ENCODE measurements at regions not wholly inside any gene's neighbourhood (a gene's known extent, or its start where the extent isn't known, plus 50 kb on each side); places are given as distances from the start of the nearest gene placed in this dataset.

DNA sequence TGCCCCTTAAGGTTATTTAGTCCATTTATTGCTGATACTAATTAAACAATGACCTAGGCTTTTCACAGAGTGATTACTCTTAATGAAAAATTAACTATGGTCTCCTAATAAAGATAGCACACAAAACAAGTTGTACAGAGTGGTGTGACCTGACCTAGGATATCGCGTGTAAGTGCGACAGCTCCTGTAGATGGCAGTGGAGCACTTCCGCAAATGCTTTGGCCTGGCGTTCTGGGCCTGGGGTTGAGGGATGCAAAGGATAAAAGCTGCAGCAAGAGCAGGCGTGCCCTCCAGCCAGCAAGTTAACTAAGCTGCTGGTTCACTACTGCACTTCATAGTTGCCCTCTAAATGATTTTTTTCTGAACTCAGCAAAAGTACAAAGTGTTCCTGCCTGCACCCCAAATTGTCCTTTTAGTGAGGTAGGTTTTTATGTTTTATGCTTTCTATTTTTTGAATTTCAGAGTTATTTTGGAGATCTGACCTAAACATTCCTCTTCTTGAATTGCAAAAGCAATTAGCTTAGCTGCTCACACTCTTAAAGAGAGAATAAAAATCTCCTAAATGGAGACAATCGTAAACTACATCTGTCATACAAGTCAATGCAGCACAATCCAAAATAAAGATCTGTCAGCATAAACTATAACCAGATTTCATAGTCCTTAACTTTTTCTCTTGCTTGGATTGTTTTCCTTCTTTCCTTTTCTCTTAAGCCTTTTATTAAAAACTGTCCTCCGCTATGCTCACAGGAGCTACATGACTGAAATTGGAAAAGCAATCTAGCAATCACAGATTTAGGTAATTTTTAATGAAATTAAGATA is 379.6 kb downstream of the LRIG3 start:
- ChIA-PET POLR2A (no interaction called here), CTCF (no interaction called here)
- Histone ChIP-seq H4K20me1 (ENCODE audit: control insufficient read depth, insufficient read depth, low read length, poor library complexity, severe bottlenecking) (no peaks in the 10 kb centered on the region), H3K27me3 (replicated peaks in 1 of 4; ENCODE audit: control extremely low read depth in 1 of 4, control insufficient read depth in 3 of 4, insufficient read depth in 4 of 4, low read length in 3 of 4) (no peaks in the 10 kb centered on the region), H3K9ac (ENCODE audit: low read length) (no peak overlapping the region), H3K9me3 (ENCODE audit: control extremely low read depth in 1 of 3, control insufficient read depth in 2 of 3, insufficient read depth in 1 of 3, low read length in 2 of 3) (peaks cover 0 to 3% (median 0%) of the 10 kb centered on the region in 3 donors), H3K27ac (ENCODE audit: low read length in 2 of 2) (no peak overlapping the region), H3K79me2 (ENCODE audit: control insufficient read depth, insufficient read depth, low read length) (no peaks in the 10 kb centered on the region), H3K4me3 (ENCODE audit: control extremely low read depth in 1 of 5, extremely low read depth in 1 of 5, insufficient read depth in 1 of 5, low read depth in 2 of 5, low read length in 4 of 5) (no peak overlapping the region), H3K4me1 (ENCODE audit: control insufficient read depth in 2 of 2, insufficient read depth in 2 of 2, low read length in 2 of 2) (no peaks in the 10 kb centered on the region), H2AFZ (ENCODE audit: insufficient read depth, low read depth, low read length, poor library complexity, severe bottlenecking) (no peak overlapping the region), H3K36me3 (replicated peaks in 1 of 2; ENCODE audit: control extremely low read depth in 1 of 2, control insufficient read depth in 1 of 2, extremely low read depth in 1 of 2, insufficient read depth in 2 of 2, low read length in 1 of 2) (no peaks in the 10 kb centered on the region), H3K4me2 (replicated peaks; ENCODE audit: low read depth, low read length, poor library complexity, severe bottlenecking) (no peak overlapping the region)
- ATAC-seq (ENCODE audit: low read depth) (no peak), DNase-seq (no peak)
- H3K4me1 Mint-ChIP-seq, result no peaks in the 10 kb centered on the region
- TF ChIP-seq EZH2 (IDR thresholded peaks at IDR 0.05; ENCODE audit: borderline replicate concordance, insufficient read depth, low read depth, low read length, poor library complexity, severe bottlenecking), result no peak
- TF ChIP-seq, protein P1, sequence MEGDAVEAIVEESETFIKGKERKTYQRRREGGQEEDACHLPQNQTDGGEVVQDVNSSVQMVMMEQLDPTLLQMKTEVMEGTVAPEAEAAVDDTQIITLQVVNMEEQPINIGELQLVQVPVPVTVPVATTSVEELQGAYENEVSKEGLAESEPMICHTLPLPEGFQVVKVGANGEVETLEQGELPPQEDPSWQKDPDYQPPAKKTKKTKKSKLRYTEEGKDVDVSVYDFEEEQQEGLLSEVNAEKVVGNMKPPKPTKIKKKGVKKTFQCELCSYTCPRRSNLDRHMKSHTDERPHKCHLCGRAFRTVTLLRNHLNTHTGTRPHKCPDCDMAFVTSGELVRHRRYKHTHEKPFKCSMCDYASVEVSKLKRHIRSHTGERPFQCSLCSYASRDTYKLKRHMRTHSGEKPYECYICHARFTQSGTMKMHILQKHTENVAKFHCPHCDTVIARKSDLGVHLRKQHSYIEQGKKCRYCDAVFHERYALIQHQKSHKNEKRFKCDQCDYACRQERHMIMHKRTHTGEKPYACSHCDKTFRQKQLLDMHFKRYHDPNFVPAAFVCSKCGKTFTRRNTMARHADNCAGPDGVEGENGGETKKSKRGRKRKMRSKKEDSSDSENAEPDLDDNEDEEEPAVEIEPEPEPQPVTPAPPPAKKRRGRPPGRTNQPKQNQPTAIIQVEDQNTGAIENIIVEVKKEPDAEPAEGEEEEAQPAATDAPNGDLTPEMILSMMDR (IDR thresholded peaks at IDR 0.05), result no peak
- no peaks in the 10 kb centered on the region for H3K9me3 Mint-ChIP-seq (ENCODE audit: insufficient read depth)
- H3K4me3 Mint-ChIP-seq, result no peak overlapping the region
- H3K27ac Mint-ChIP-seq, result no peak overlapping the region
- 41% methylated on average over 7 of the region's 8 CpGs for WGBS (ENCODE audit: insufficient coverage)
- H3K27me3 Mint-ChIP-seq, result no peaks in the 10 kb centered on the region
- intact Hi-C loops (cut with micrococcal nuclease), result no loop called here

DNA sequence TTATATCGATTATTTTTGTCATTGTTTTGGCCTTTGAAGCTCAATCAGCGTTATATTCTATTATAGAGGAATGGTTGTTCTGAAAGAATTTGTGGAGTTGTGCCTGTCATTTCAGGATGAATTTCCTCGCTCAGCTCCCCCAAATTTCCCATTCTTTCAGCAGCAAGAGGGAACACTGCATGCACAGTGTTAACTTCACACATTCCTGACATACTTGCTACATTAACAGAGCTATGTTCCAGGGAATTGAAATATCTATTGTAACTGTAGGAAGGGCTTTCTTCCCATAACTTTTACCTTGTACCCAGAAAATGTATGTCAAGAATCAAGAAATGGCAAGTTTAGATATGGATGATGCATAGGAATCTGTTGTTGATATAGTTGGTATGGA is 379.0 kb downstream of the LRIG3 start:
- Histone ChIP-seq H3K4me3 (ENCODE audit: control extremely low read depth in 1 of 5, extremely low read depth in 1 of 5, insufficient read depth in 1 of 5, low read depth in 2 of 5, low read length in 4 of 5) (no peak overlapping the region), H3K36me3 (replicated peaks in 1 of 2; ENCODE audit: control extremely low read depth in 1 of 2, control insufficient read depth in 1 of 2, extremely low read depth in 1 of 2, insufficient read depth in 2 of 2, low read length in 1 of 2) (no peaks in the 10 kb centered on the region), H3K4me1 (ENCODE audit: control insufficient read depth in 2 of 2, insufficient read depth in 2 of 2, low read length in 2 of 2) (no peaks in the 10 kb centered on the region), H3K4me2 (replicated peaks; ENCODE audit: low read depth, low read length, poor library complexity, severe bottlenecking) (no peak overlapping the region), H3K27ac (ENCODE audit: low read length in 2 of 2) (no peak overlapping the region), H2AFZ (ENCODE audit: insufficient read depth, low read depth, low read length, poor library complexity, severe bottlenecking) (no peak overlapping the region), H3K9me3 (ENCODE audit: control extremely low read depth in 1 of 3, control insufficient read depth in 2 of 3, insufficient read depth in 1 of 3, low read length in 2 of 3) (peaks cover 0 to 3% (median 0%) of the 10 kb centered on the region in 3 donors), H4K20me1 (ENCODE audit: control insufficient read depth, insufficient read depth, low read length, poor library complexity, severe bottlenecking) (no peaks in the 10 kb centered on the region), H3K27me3 (replicated peaks in 1 of 4; ENCODE audit: control extremely low read depth in 1 of 4, control insufficient read depth in 3 of 4, insufficient read depth in 4 of 4, low read length in 3 of 4) (no peaks in the 10 kb centered on the region), H3K79me2 (ENCODE audit: control insufficient read depth, insufficient read depth, low read length) (no peaks in the 10 kb centered on the region), H3K9ac (ENCODE audit: low read length) (no peak overlapping the region)
- H3K4me1 Mint-ChIP-seq, result no peaks in the 10 kb centered on the region
- H3K9me3 Mint-ChIP-seq (ENCODE audit: insufficient read depth), result no peaks in the 10 kb centered on the region
- H3K27ac Mint-ChIP-seq, result no peak overlapping the region
- TF ChIP-seq EZH2 (IDR thresholded peaks at IDR 0.05; ENCODE audit: borderline replicate concordance, insufficient read depth, low read depth, low read length, poor library complexity, severe bottlenecking), result no peak
- DNase-seq, result no peak
- H3K4me3 Mint-ChIP-seq, result no peak overlapping the region
- ChIA-PET POLR2A (no interaction called here), CTCF (no interaction called here)
- no peak for ATAC-seq (ENCODE audit: low read depth)
- intact Hi-C loops (cut with micrococcal nuclease), result no loop called here
- no CpG with 5 or more reads among the region's 3 CpGs for WGBS (ENCODE audit: insufficient coverage)
- no peaks in the 10 kb centered on the region for H3K27me3 Mint-ChIP-seq

All from B cell (primary cell).